Endodermal cell (in vitro differentiated cells): ENCODE measurements at regions not wholly inside any gene's neighbourhood (a gene's known extent, or its start where the extent isn't known, plus 50 kb on each side); places are given as distances from the start of the nearest gene placed in this dataset.
A peak's percentile ranks its signal among the peaks of the same experiment; 100 is the strongest.

ENCODE experiments used
- DNase-seq: peaks from one replicate; pipeline ENCODE4 v3.0.0-alpha.2; 2017
- H3K27ac ChIP-seq: 2 replicates; pipeline ENCODE4 v1.5.1; 2013; ENCODE audit warnings: mild to moderate bottlenecking, low read depth, low read length, moderate library complexity
- H3K27me3 ChIP-seq: 2 replicates; pipeline ENCODE4 v1.6.1; 2013; ENCODE audit warnings: mild to moderate bottlenecking, low read length, moderate library complexity; ENCODE audit not compliant: insufficient read depth, control insufficient read depth, poor library complexity, severe bottlenecking
- H3K36me3 ChIP-seq: 2 replicates; pipeline ENCODE4 v1.7.0; 2013; ENCODE audit warnings: mild to moderate bottlenecking, low read length, moderate library complexity; ENCODE audit not compliant: control insufficient read depth, insufficient read depth
- H3K4me1 ChIP-seq: one replicate; pipeline ENCODE4 v1.7.0; 2013; ENCODE audit warnings: low read length; ENCODE audit not compliant: control insufficient read depth, insufficient read depth
- H3K4me3 ChIP-seq: 2 replicates; pipeline ENCODE4 v1.5.1; 2013; ENCODE audit warnings: mild to moderate bottlenecking, low read length, moderate library complexity
- H3K9ac ChIP-seq: 2 replicates; pipeline ENCODE4 v1.6.1; 2013; ENCODE audit warnings: mild to moderate bottlenecking, low read length, moderate library complexity; ENCODE audit not compliant: poor library complexity, severe bottlenecking; ENCODE audit errors: extremely low read depth
- H3K9me3 ChIP-seq: 2 replicates; pipeline ENCODE4 v1.6.1; 2013; ENCODE audit warnings: mild to moderate bottlenecking, low read length, moderate library complexity; ENCODE audit not compliant: control insufficient read depth
- H3K27ac Mint-ChIP-seq: 2 replicates; pipeline ENCODE4 v1.8.0; 2020; ENCODE audit warnings: mixed read lengths
- H3K27me3 Mint-ChIP-seq: 2 replicates; pipeline ENCODE4 v1.8.0; 2021; ENCODE audit warnings: mild to moderate bottlenecking, mixed read lengths; ENCODE audit not compliant: insufficient read depth
- H3K36me3 Mint-ChIP-seq: 2 replicates; pipeline ENCODE4 v1.8.0; 2020; ENCODE audit warnings: low read depth, mixed read lengths
- H3K4me1 Mint-ChIP-seq: 2 replicates; pipeline ENCODE4 v1.8.0; 2020; ENCODE audit warnings: mixed read lengths
- H3K4me3 Mint-ChIP-seq: 2 replicates; pipeline ENCODE4 v1.8.0; 2020; ENCODE audit warnings: mild to moderate bottlenecking, moderate library complexity, mixed read lengths
- H3K9me3 Mint-ChIP-seq: 2 replicates; pipeline ENCODE4 v1.8.0; 2020; ENCODE audit warnings: mild to moderate bottlenecking, mixed read lengths
- WGBS, 2 experiments: methylation state at CpG; one replicate each; pipeline versions ENCODE4 v1.1.5 to v1.1.7; 2013; ENCODE audit warnings: missing lambda C conversion rate in 2 of 2, mixed read lengths in 1 of 2; ENCODE audit not compliant: insufficient coverage in 1 of 2, insufficient read length in 1 of 2; 5-methylcytosine and 5-hydroxymethylcytosine counted together
- TF ChIP-seq, protein P1 (sequence below): fragments of 200-600 bp; sonication (generic); conservative IDR thresholded peaks from 2 replicates; pipeline ENCODE4 v1.5.0; 2021; ENCODE audit warnings: antibody characterized with exemption, mild to moderate bottlenecking

GRCh38 chr12:125983784-125984500 lies 918.7 kb downstream of the AACS start:
- H3K27me3 ChIP-seq, result no peaks in the 10 kb centered on the region
- H3K4me1 ChIP-seq, result no peaks in the 10 kb centered on the region
- H3K9ac ChIP-seq, result no peak overlapping the region
- H3K9me3 ChIP-seq, result peaks cover 33% of the 10 kb centered on the region
- Mint-ChIP-seq H3K4me3 (peak overlapping the region; percentile 76), H3K9me3 (peaks cover under 1% of the 10 kb centered on the region), H3K27me3 (peaks cover 13% of the 10 kb centered on the region), H3K4me1 (peaks cover 9% of the 10 kb centered on the region), H3K27ac (peak overlapping the region; percentile 92), H3K36me3 (no peaks in the 10 kb centered on the region)
- no peaks in the 10 kb centered on the region for H3K36me3 ChIP-seq
- DNase-seq, result peak; percentile 95
- WGBS, 2 experiments, result 30 to 59% methylated on average over 2 to 14 of the region's 14 CpGs
- TF ChIP-seq, protein P1, sequence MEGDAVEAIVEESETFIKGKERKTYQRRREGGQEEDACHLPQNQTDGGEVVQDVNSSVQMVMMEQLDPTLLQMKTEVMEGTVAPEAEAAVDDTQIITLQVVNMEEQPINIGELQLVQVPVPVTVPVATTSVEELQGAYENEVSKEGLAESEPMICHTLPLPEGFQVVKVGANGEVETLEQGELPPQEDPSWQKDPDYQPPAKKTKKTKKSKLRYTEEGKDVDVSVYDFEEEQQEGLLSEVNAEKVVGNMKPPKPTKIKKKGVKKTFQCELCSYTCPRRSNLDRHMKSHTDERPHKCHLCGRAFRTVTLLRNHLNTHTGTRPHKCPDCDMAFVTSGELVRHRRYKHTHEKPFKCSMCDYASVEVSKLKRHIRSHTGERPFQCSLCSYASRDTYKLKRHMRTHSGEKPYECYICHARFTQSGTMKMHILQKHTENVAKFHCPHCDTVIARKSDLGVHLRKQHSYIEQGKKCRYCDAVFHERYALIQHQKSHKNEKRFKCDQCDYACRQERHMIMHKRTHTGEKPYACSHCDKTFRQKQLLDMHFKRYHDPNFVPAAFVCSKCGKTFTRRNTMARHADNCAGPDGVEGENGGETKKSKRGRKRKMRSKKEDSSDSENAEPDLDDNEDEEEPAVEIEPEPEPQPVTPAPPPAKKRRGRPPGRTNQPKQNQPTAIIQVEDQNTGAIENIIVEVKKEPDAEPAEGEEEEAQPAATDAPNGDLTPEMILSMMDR, result no peak
- peak overlapping the region; percentile 70 for H3K27ac ChIP-seq
- H3K4me3 ChIP-seq, result peak overlapping the region; percentile 71

DNA sequence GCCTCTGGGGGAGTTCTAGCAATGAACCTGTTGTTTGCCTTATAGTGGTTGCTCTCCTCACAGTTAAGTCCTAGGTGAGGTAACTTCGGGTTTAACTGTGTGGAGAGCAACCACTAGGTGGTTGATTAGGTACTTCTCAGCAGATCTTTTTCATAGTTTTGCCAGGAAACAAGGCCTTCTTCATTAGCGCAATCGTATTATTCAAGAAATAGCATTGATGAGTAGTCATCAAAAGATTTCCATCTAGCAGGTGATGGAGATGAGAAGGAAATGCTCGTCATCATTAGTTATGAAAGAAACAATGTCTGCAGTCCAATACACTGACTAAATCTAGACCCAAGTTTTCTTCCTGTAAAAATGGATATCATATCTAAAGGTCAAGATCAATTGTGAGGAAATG lies 923.3 kb downstream of the AACS start:
- Mint-ChIP-seq H3K36me3 (no peaks in the 10 kb centered on the region), H3K27ac (no peak overlapping the region), H3K9me3 (no peaks in the 10 kb centered on the region)

GRCh38 chr12:125989696-125990095 lies 924.5 kb downstream of the AACS start:
- DNase-seq, result no peak
- Histone ChIP-seq H3K9ac (no peak overlapping the region), H3K36me3 (no peaks in the 10 kb centered on the region), H3K27me3 (no peaks in the 10 kb centered on the region), H3K4me1 (no peaks in the 10 kb centered on the region), H3K4me3 (no peak overlapping the region), H3K9me3 (peaks cover 47% of the 10 kb centered on the region), H3K27ac (no peak overlapping the region)
- Mint-ChIP-seq H3K4me1 (peaks cover 3% of the 10 kb centered on the region), H3K9me3 (no peaks in the 10 kb centered on the region), H3K27ac (no peak overlapping the region), H3K4me3 (no peak overlapping the region), H3K27me3 (peaks cover 13% of the 10 kb centered on the region), H3K36me3 (no peaks in the 10 kb centered on the region)
- 86% methylated on average over 1 to 2 of the region's 2 CpGs for WGBS, 2 experiments
- TF ChIP-seq, protein P1, result no peak

More for the DNA sequence above, 923.3 kb downstream of the AACS start:
- Mint-ChIP-seq H3K4me3 (no peak overlapping the region), H3K4me1 (peaks cover 3% of the 10 kb centered on the region), H3K27me3 (peaks cover 13% of the 10 kb centered on the region)
- no peaks in the 10 kb centered on the region for H3K4me1 ChIP-seq
- no peaks in the 10 kb centered on the region for H3K27me3 ChIP-seq
- WGBS, 2 experiments, result 88% methylated on average over 4 of the region's 4 CpGs
- TF ChIP-seq, protein P1, result peak; percentile 37
- no peak overlapping the region for H3K27ac ChIP-seq
- peaks cover 44% of the 10 kb centered on the region for H3K9me3 ChIP-seq
- no peak overlapping the region for H3K4me3 ChIP-seq
- no peaks in the 10 kb centered on the region for H3K36me3 ChIP-seq
- no peak overlapping the region for H3K9ac ChIP-seq
- no peak for DNase-seq
